Activated T-cell treated with anti-CD3 and anti-CD28 coated beads, Interleukin-2, amount 50 U/mL, for 48 hours (primary cell): ENCODE measurements at regions not wholly inside any gene's neighbourhood (a gene's known extent, or its start where the extent isn't known, plus 50 kb on each side); places are given as distances from the start of the nearest gene placed in this dataset.

Source experiments
- DNase-seq, 2 experiments: peaks; one replicate each; pipeline ENCODE4 v3.0.0-alpha.2; 2020

- DNase-seq: no peak
These were observed 53.5 kb upstream of the TSHZ3 start for GRCh38 chr19:31402529-31403316.

- no peak for DNase-seq
These were observed 56.9 kb upstream of the TSHZ3 start for GRCh38 chr19:31406106-31406505.

GRCh38 chr19:31408460-31409124, 59.4 kb upstream of the TSHZ3 start:
- DNase-seq: no peak

GRCh38 chr19:31413353-31413752, 64.1 kb upstream of the TSHZ3 start:
- DNase-seq: no peak

GRCh38 chr19:31415322-31415721, 66.1 kb upstream of the TSHZ3 start:
- no peak for DNase-seq

GRCh38 chr19:31416548-31416947, 67.3 kb upstream of the TSHZ3 start:
- no peak for DNase-seq

- no peak for DNase-seq
These were observed 68.8 kb upstream of the TSHZ3 start for GRCh38 chr19:31418055-31418454.

GRCh38 chr19:31418692-31419430, 69.6 kb upstream of the TSHZ3 start:
- no peak for DNase-seq

- DNase-seq: no peak
These were observed 70.7 kb upstream of the TSHZ3 start for GRCh38 chr19:31419871-31420445.

- DNase-seq: no peak
These were observed 71.8 kb upstream of the TSHZ3 start for GRCh38 chr19:31421082-31421481.

- DNase-seq: no peak
These were observed 72.6 kb upstream of the TSHZ3 start for GRCh38 chr19:31421856-31422255.

- no peak for DNase-seq
These were observed 74.7 kb upstream of the TSHZ3 start for GRCh38 chr19:31423896-31424295.

GRCh38 chr19:31424861-31425620, 75.8 kb upstream of the TSHZ3 start:
- no peak for DNase-seq

- DNase-seq: no peak
These were observed 78.6 kb upstream of the TSHZ3 start for GRCh38 chr19:31427857-31428256.

- DNase-seq: no peak
These were observed 81.1 kb upstream of the TSHZ3 start for GRCh38 chr19:31430381-31430780.

GRCh38 chr19:31432201-31432810, 83.1 kb upstream of the TSHZ3 start:
- no peak for DNase-seq

GRCh38 chr19:31436121-31436776, 87.0 kb upstream of the TSHZ3 start:
- DNase-seq: no peak

- no peak for DNase-seq
These were observed 89.4 kb upstream of the TSHZ3 start for GRCh38 chr19:31438401-31439269.

GRCh38 chr19:31439270-31439573, 90.0 kb upstream of the TSHZ3 start:
- DNase-seq: no peak

GRCh38 chr19:31444931-31445330, 95.7 kb upstream of the TSHZ3 start:
- DNase-seq: no peak

- DNase-seq: no peak
These were observed 96.2 kb upstream of the TSHZ3 start for GRCh38 chr19:31445406-31445805.
